ENCODE measurements at regions not wholly inside any gene's neighbourhood (a gene's known extent, or its start where the extent isn't known, plus 50 kb on each side); places are given as distances from the start of the nearest gene placed in this dataset.

DNA sequence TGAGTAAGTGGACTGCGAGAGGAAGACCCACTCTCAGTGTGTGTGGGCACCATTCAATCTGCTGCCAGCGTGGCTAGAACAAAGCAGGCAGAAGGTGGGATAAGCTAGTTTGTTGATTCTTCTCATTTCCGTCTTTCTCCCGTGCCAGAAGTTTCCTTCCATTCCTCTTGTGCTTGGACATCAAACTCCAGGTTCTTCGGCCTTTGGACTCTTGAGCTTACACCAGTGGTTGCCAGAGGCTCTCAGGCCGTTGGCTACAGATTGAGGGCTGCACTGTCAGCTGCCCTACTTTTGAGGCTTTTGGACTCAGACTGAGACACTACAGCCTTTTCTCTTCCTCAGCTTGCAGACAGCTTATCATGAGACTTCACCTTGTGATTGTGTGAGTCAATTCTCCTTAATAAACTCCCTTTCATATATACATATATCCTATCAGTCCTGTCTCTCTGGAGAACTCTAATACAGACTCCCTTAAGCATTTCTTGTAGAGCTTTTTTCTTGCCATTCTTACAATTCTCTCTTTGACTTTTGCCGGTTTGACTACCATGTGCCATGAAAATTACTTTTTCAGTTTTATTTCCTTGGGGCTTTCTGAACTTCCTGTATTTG, 494.9 kb downstream of the PRR16 start:
- no peak overlapping the region for H3K27ac ChIP-seq

DNA sequence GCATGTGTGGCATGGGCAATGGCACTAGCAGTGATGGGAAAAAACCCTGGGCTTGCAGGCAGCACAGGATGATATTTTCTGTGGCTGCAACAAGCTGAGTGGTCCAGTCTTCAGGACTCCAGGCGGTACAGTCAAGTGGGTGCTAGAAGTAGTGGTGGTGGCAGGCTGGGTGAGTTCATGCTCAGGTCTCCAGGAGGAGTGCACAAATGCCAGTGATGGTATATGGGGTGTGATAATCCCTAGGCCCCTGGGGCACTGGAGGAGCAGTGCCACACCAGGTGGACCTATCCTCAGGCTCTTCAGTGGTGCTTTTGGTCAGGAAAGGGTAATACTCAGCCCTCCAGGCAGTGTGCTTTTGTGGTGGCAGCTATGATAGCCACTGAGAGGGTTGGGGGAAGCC, 496.4 kb downstream of the PRR16 start:
- TF ChIP-seq, protein P1, sequence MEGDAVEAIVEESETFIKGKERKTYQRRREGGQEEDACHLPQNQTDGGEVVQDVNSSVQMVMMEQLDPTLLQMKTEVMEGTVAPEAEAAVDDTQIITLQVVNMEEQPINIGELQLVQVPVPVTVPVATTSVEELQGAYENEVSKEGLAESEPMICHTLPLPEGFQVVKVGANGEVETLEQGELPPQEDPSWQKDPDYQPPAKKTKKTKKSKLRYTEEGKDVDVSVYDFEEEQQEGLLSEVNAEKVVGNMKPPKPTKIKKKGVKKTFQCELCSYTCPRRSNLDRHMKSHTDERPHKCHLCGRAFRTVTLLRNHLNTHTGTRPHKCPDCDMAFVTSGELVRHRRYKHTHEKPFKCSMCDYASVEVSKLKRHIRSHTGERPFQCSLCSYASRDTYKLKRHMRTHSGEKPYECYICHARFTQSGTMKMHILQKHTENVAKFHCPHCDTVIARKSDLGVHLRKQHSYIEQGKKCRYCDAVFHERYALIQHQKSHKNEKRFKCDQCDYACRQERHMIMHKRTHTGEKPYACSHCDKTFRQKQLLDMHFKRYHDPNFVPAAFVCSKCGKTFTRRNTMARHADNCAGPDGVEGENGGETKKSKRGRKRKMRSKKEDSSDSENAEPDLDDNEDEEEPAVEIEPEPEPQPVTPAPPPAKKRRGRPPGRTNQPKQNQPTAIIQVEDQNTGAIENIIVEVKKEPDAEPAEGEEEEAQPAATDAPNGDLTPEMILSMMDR (conservative IDR thresholded peaks at IDR 0.05) = no peak
- no peak for TF ChIP-seq ZFX (IDR thresholded peaks at IDR 0.05)
- H3K27ac ChIP-seq = no peak overlapping the region

More for the DNA sequence above, 494.9 kb downstream of the PRR16 start:
- TF ChIP-seq, protein P1 (conservative IDR thresholded peaks at IDR 0.05) = no peak
- no peak for TF ChIP-seq ZFX (IDR thresholded peaks at IDR 0.05)

DNA sequence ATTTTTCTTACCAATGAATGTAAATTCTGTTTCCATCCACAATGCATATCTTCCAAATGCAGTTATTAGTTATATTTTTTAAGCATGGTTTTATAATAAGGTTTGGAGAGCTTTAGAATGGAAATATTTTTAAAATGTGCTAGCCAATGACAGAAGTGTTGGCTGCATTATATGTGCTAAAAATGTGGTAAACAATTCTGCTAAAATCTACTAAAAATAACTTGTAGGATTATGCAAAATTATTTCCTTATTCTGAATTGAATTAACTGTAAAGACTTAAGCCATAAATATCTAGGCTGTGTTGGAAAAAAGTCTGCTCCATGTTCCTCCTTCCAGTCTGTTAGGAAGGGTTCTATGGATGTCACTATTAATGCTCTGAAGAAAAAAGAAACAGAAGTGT, 503.3 kb downstream of the PRR16 start:
- H3K27ac ChIP-seq = no peak overlapping the region
- no peak for TF ChIP-seq ZFX (IDR thresholded peaks at IDR 0.05)
- TF ChIP-seq, protein P1 (conservative IDR thresholded peaks at IDR 0.05) = no peak

DNA sequence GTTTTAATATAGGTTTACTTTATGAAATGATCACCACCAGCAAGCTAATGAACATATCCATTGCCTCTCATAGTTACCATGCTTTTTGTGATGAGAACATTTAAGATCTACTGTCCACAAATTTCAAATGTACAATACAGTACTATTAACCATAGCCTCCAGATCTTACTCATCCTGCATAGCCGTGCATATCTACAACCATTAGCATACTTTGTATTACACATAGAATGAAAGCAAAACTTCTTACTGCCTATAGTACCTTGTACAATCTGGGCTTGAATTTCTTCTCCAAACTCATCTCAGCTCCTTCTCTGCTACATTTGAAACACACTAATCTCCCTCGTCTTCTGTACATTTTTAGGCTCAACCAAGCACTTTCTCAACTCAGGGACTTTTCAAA, 510.6 kb downstream of the PRR16 start:
- H3K27ac ChIP-seq = no peak overlapping the region
- no peak for TF ChIP-seq ZFX (IDR thresholded peaks at IDR 0.05)
- TF ChIP-seq, protein P1 (conservative IDR thresholded peaks at IDR 0.05) = no peak

DNA sequence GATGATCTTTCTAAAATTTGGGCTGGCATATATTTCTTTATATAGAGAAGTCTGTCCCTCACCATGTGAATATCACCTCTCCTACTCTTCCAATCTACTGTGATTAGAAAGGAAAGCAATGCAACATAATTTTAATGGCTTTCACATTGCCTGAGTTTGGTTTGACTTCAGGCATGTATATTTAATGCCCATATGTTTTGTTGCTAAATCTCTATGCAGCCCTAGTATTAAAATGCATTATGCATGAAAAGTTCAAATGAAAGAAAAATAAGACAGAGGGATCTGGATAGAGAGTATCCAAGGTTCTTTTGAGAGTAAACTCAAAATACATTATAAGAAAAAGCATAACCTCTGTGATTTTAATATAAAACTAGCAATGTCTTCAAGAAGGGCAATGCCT, 518.3 kb downstream of the PRR16 start:
- TF ChIP-seq ZFX (IDR thresholded peaks at IDR 0.05) = no peak
- TF ChIP-seq, protein P1 (conservative IDR thresholded peaks at IDR 0.05) = no peak
- H3K27ac ChIP-seq = no peak overlapping the region

DNA sequence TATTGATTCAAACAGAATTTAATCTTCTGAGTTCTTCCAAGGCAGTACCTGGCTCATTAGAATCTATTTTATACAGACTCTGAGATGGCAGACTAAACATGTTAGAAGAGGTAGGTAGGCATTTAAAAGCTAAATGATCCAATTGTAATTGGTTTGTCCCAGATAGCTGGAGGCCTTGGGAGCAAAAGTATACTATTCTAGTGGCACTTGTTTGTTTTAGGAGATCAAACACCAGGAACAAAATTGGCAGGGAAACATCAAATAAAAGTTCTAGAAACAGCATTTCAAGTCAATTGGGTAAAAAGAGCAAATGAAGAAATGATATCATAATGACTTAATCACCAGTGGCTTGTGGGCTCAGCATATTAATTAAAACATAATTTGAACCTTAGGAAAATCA, 521.4 kb downstream of the PRR16 start:
- TF ChIP-seq ZFX (IDR thresholded peaks at IDR 0.05) = no peak
- TF ChIP-seq, protein P1 (conservative IDR thresholded peaks at IDR 0.05) = no peak
- H3K27ac ChIP-seq = no peak overlapping the region

DNA sequence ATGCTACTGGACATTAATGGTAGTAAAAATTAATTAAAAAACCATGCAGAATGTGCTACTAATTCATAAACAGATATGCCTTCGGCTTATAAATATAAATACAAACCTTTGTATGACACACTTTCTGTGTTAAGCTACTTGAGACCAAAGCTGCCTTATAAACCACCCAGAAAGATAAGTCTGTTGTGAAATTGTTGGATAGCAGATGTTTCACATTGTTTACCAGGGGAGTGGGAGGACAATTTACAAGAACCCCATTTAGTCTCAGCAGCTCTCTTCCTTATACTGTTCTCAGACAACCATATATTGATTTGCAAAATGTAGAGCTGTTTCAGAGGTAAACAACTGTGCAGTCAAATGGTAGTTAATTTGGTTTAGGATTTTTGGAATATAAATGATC, 524.4 kb downstream of the PRR16 start:
- H3K27ac ChIP-seq = no peak overlapping the region
- TF ChIP-seq ZFX (IDR thresholded peaks at IDR 0.05) = no peak
- TF ChIP-seq, protein P1 (conservative IDR thresholded peaks at IDR 0.05) = no peak

All from C4-2B (cell line).